ENCODE measurements at regions not wholly inside any gene's neighbourhood (a gene's known extent, or its start where the extent isn't known, plus 50 kb on each side); places are given as distances from the start of the nearest gene placed in this dataset.

DNA sequence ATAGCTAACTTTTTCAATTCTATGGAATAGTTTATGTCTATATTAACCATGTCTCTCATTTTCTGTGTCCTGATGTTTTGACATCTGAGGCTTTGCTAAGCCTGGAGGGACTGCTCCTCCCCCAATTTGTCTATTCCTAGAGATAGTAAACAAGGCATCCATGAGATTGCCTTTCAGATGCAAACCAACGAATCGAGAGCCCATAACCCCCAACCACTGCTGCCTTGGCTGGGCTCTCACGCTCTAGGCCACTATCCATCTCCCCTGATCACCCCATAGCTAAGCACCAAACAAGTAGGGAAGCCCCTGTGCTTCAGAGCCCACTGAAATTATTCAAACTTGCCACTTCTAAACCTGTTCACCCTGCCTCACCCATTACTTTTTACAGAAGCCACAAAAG lies 437.7 kb downstream of the SETD4 start:
- no peaks in the 10 kb centered on the region for H3K9me3 ChIP-seq
- ATAC-seq (ENCODE audit: low FRiP score in 2 of 2) (no peak), DNase-seq (no peak)
- WGBS, 2 donors = 72 to 79% methylated on average over 3 of the region's 3 CpGs
- no peaks in the 10 kb centered on the region for H3K36me3 ChIP-seq
- no peaks in the 10 kb centered on the region for H3K4me1 ChIP-seq
- no peaks in the 10 kb centered on the region for H3K27me3 ChIP-seq
- no peak overlapping the region for H3K27ac ChIP-seq
- no peak overlapping the region for H3K4me3 ChIP-seq
- TF ChIP-seq, protein P1, sequence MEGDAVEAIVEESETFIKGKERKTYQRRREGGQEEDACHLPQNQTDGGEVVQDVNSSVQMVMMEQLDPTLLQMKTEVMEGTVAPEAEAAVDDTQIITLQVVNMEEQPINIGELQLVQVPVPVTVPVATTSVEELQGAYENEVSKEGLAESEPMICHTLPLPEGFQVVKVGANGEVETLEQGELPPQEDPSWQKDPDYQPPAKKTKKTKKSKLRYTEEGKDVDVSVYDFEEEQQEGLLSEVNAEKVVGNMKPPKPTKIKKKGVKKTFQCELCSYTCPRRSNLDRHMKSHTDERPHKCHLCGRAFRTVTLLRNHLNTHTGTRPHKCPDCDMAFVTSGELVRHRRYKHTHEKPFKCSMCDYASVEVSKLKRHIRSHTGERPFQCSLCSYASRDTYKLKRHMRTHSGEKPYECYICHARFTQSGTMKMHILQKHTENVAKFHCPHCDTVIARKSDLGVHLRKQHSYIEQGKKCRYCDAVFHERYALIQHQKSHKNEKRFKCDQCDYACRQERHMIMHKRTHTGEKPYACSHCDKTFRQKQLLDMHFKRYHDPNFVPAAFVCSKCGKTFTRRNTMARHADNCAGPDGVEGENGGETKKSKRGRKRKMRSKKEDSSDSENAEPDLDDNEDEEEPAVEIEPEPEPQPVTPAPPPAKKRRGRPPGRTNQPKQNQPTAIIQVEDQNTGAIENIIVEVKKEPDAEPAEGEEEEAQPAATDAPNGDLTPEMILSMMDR (IDR thresholded peaks at IDR 0.05) = no peak
- TF ChIP-seq EP300 (IDR thresholded peaks at IDR 0.05) (no peak), POLR2AphosphoS5 (IDR thresholded peaks at IDR 0.05) (no peak), POLR2A (IDR thresholded peaks at IDR 0.05) (no peak)

DNA sequence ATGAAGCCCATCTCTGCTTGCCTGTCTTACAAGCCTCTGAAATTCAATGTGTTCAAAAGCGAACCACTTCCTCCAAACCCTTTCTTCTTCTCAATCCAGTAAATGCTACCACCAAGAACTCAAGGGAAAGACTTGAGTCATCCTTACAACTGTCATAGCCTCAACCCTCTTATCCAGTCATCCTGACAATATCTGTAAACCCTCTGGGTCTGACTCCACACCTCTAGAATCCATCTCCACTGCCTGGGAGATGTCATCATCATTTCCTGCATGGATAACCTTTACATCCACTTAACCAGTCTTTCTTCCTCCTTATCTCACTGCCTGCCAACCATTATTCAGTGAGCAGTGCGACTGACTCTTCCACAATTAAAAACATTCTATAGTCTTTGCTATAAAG lies 441.1 kb downstream of the SETD4 start:
- Histone ChIP-seq H3K9me3 (no peaks in the 10 kb centered on the region), H3K36me3 (no peaks in the 10 kb centered on the region), H3K27ac (no peak overlapping the region), H3K27me3 (no peaks in the 10 kb centered on the region), H3K4me3 (no peak overlapping the region), H3K4me1 (peaks cover 0 to 3% (median 0%) of the 10 kb centered on the region in 4 donors)
- ATAC-seq (ENCODE audit: low FRiP score in 2 of 2) (no peak), DNase-seq (no peak)
- 78 to 90% methylated on average over 2 of the region's 2 CpGs for WGBS, 2 donors
- TF ChIP-seq POLR2AphosphoS5 (IDR thresholded peaks at IDR 0.05) (no peak), POLR2A (IDR thresholded peaks at IDR 0.05) (no peak), EP300 (IDR thresholded peaks at IDR 0.05) (no peak)
- TF ChIP-seq, protein P1 (IDR thresholded peaks at IDR 0.05) = no peak

DNA sequence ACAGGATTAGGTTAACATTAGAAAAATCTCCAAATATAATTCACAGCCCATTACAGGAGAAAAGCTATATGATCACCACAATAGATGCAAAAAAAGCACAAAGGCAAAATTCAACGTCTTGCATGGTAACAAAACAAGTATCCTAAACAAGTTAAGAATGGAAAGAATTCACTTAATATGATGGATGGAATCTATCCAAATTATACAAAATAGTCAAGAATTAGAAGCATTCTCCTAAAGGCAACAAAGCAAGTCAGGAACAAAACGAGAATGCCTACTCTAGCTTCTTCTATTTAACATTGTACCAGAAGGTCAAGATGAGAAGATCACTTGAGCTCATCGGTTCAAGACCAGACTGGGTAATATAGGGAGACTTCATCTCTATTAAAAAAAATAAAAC lies 442.8 kb downstream of the SETD4 start:
- H3K36me3 ChIP-seq = no peaks in the 10 kb centered on the region
- TF ChIP-seq POLR2AphosphoS5 (IDR thresholded peaks at IDR 0.05) (no peak), POLR2A (IDR thresholded peaks at IDR 0.05) (no peak), EP300 (IDR thresholded peaks at IDR 0.05) (no peak)
- TF ChIP-seq, protein P1 (IDR thresholded peaks at IDR 0.05) = no peak
- no peak for ATAC-seq (ENCODE audit: low FRiP score in 2 of 2)
- no peaks in the 10 kb centered on the region for H3K9me3 ChIP-seq
- no peak overlapping the region for H3K27ac ChIP-seq
- H3K4me1 ChIP-seq = peaks cover 0 to 3% (median 0%) of the 10 kb centered on the region in 4 donors
- H3K27me3 ChIP-seq = no peaks in the 10 kb centered on the region
- no peak overlapping the region for H3K4me3 ChIP-seq
- WGBS, 2 donors = 60 to 77% methylated on average over 3 of the region's 3 CpGs
- no peak for DNase-seq

DNA sequence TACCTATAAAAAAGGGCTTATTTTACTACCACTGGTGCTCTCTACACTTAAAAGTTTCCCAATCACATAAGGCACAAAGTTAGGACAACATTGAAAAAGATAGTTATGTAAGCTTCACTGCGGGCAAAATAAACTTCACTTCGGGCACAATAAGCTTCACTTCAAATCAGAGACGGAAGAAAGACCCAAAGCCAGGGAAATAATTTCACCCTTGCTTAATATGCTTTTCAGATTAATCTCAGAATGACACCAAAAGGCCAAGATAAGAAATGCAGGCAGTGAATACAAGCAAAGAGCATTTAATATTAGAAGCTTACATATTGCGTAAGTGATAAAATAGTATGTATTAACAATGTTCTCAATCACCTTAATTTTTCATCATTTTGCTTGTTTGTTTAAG lies 444.2 kb downstream of the SETD4 start:
- peaks cover 0 to 3% (median 0%) of the 10 kb centered on the region in 4 donors for H3K4me1 ChIP-seq
- DNase-seq = no peak
- no peaks in the 10 kb centered on the region for H3K9me3 ChIP-seq
- no peaks in the 10 kb centered on the region for H3K36me3 ChIP-seq
- TF ChIP-seq, protein P1 (IDR thresholded peaks at IDR 0.05) = peak in 5 of 6 experiments; percentile 22 to 44 (median 39)
- TF ChIP-seq POLR2AphosphoS5 (IDR thresholded peaks at IDR 0.05) = no peak
- WGBS, 2 donors = 29 to 33% methylated on average over 4 of the region's 4 CpGs
- ATAC-seq (ENCODE audit: low FRiP score in 2 of 2) = peak in 1 of 2 donors; percentile 74
- no peak overlapping the region for H3K4me3 ChIP-seq
- H3K27ac ChIP-seq = no peak overlapping the region
- no peaks in the 10 kb centered on the region for H3K27me3 ChIP-seq

DNA sequence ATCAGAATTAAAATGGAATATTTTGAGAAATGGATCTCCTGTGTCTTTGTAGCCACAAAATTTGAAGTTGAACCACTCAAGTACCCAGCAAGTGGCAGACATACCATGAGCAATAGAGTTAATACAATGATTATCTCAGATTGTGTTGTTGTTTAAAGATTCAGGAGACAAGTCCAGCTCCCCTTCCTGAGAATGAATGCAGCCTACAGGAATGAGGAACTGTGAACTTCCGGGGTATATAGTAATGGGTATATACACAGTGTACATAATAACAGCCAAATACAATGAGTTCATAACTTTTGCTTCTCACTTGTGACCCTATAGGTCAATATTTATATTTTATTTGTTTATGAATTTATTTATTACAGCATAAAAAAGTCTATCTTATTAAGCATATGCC lies 445.0 kb downstream of the SETD4 start:
- no peaks in the 10 kb centered on the region for H3K27me3 ChIP-seq
- 33 to 43% methylated on average over 1 of the region's 1 CpG for WGBS, 2 donors
- ATAC-seq (ENCODE audit: low FRiP score in 2 of 2) = peak in 1 of 2 donors; percentile 56
- peaks cover 0 to 3% (median 0%) of the 10 kb centered on the region in 4 donors for H3K4me1 ChIP-seq
- H3K9me3 ChIP-seq = no peaks in the 10 kb centered on the region
- DNase-seq = no peak
- TF ChIP-seq, protein P1 (IDR thresholded peaks at IDR 0.05) = no peak
- TF ChIP-seq POLR2AphosphoS5 (IDR thresholded peaks at IDR 0.05) (no peak), POLR2A (IDR thresholded peaks at IDR 0.05) (no peak), EP300 (IDR thresholded peaks at IDR 0.05) (no peak)
- H3K27ac ChIP-seq = no peak overlapping the region
- H3K4me3 ChIP-seq = no peak overlapping the region
- H3K36me3 ChIP-seq = no peaks in the 10 kb centered on the region

Data from upper lobe of left lung (tissue), 6 donors.